ENCODE measurements at regions not wholly inside any gene's neighbourhood (a gene's known extent, or its start where the extent isn't known, plus 50 kb on each side); places are given as distances from the start of the nearest gene placed in this dataset.

GRCh38 chr4:75189711-75190335 lies 256.9 kb downstream of the PARM1 start:
- Mint-ChIP-seq H3K27me3 (ENCODE audit: insufficient read depth, unreplicated experiment) (peaks cover 13% of the 10 kb centered on the region), H3K27ac (ENCODE audit: low read depth, unreplicated experiment) (no peak overlapping the region), H3K36me3 (ENCODE audit: insufficient read depth, unreplicated experiment) (no peaks in the 10 kb centered on the region), H3K9me3 (ENCODE audit: unreplicated experiment) (no peaks in the 10 kb centered on the region), H3K4me1 (ENCODE audit: insufficient read depth, unreplicated experiment) (no peaks in the 10 kb centered on the region), H3K4me3 (ENCODE audit: unreplicated experiment) (no peak overlapping the region)
- intact Hi-C loops (cut with micrococcal nuclease) = no loop called here
- no TSS peak for BruUV-seq (replicated peaks)
- DNase-seq (ENCODE audit: unreplicated experiment) = no peak
- ChIA-PET POLR2A (interaction anchor here (0.6 kb wide), 1 partner anchor 259 kb away, joined by 3 read pairs; no protein-coding TSS in a partner anchor), CTCF (interaction anchor here (0.6 kb wide), 1 partner anchor 8 kb away, joined by 3 read pairs; no protein-coding TSS in a partner anchor)
- TF ChIP-seq, protein P1, sequence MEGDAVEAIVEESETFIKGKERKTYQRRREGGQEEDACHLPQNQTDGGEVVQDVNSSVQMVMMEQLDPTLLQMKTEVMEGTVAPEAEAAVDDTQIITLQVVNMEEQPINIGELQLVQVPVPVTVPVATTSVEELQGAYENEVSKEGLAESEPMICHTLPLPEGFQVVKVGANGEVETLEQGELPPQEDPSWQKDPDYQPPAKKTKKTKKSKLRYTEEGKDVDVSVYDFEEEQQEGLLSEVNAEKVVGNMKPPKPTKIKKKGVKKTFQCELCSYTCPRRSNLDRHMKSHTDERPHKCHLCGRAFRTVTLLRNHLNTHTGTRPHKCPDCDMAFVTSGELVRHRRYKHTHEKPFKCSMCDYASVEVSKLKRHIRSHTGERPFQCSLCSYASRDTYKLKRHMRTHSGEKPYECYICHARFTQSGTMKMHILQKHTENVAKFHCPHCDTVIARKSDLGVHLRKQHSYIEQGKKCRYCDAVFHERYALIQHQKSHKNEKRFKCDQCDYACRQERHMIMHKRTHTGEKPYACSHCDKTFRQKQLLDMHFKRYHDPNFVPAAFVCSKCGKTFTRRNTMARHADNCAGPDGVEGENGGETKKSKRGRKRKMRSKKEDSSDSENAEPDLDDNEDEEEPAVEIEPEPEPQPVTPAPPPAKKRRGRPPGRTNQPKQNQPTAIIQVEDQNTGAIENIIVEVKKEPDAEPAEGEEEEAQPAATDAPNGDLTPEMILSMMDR (IDR thresholded peaks at IDR 0.05; ENCODE audit: unreplicated experiment) = no peak

GRCh38 chr4:75180790-75181776 lies 248.2 kb downstream of the PARM1 start:
- Mint-ChIP-seq H3K36me3 (ENCODE audit: insufficient read depth, unreplicated experiment) (no peaks in the 10 kb centered on the region), H3K9me3 (ENCODE audit: unreplicated experiment) (no peaks in the 10 kb centered on the region), H3K4me1 (ENCODE audit: insufficient read depth, unreplicated experiment) (no peaks in the 10 kb centered on the region), H3K27ac (ENCODE audit: low read depth, unreplicated experiment) (no peak overlapping the region), H3K4me3 (ENCODE audit: unreplicated experiment) (no peak overlapping the region), H3K27me3 (ENCODE audit: insufficient read depth, unreplicated experiment) (no peaks in the 10 kb centered on the region)
- BruUV-seq (replicated peaks) = no TSS peak
- TF ChIP-seq, protein P1 (IDR thresholded peaks at IDR 0.05; ENCODE audit: unreplicated experiment) = no peak
- ChIA-PET POLR2A (interaction anchor here (0.7 kb wide), 1 partner anchor 11 kb away, joined by 3 read pairs; no protein-coding TSS in a partner anchor), CTCF (interaction anchor here (0.6 to 0.9 kb wide), 3 partner anchors 8 to 1097 kb away, joined by 3 read pairs; no protein-coding TSS in a partner anchor)
- DNase-seq (ENCODE audit: unreplicated experiment) = peak; percentile 41
- intact Hi-C loops (cut with micrococcal nuclease) = no loop called here

DNA sequence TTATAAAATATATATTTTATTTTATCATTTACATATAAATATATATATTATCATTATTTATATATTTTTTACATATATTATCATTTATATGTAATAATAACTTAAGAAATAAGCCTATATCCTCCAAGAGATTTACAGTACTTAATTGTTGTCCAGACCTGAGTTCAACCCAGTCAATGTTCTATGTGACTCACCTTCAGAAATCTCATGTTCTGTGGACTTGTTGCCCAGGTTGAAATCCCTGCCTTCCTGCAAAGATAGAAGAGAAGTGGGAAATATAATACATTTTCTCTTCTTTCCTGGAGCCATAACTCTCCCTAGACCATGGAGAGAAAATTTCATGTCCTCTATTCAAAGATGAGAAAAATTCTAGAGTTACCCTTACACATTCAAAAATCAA lies 247.3 kb downstream of the PARM1 start:
- intact Hi-C loops (cut with micrococcal nuclease) = no loop called here
- Mint-ChIP-seq H3K9me3 (ENCODE audit: unreplicated experiment) (no peaks in the 10 kb centered on the region), H3K36me3 (ENCODE audit: insufficient read depth, unreplicated experiment) (no peaks in the 10 kb centered on the region), H3K4me1 (ENCODE audit: insufficient read depth, unreplicated experiment) (no peaks in the 10 kb centered on the region), H3K4me3 (ENCODE audit: unreplicated experiment) (no peak overlapping the region), H3K27ac (ENCODE audit: low read depth, unreplicated experiment) (no peak overlapping the region), H3K27me3 (ENCODE audit: insufficient read depth, unreplicated experiment) (no peaks in the 10 kb centered on the region)
- ChIA-PET POLR2A (no interaction called here), CTCF (no interaction called here)
- no peak for DNase-seq (ENCODE audit: unreplicated experiment)
- BruUV-seq (replicated peaks) = no TSS peak
- TF ChIP-seq, protein P1 (IDR thresholded peaks at IDR 0.05; ENCODE audit: unreplicated experiment) = no peak

GRCh38 chr4:75179510-75179909 lies 246.6 kb downstream of the PARM1 start:
- no peaks in the 10 kb centered on the region for H3K36me3 Mint-ChIP-seq (ENCODE audit: insufficient read depth, unreplicated experiment)

More at GRCh38 chr4:75179510-75179909, 246.6 kb downstream of the PARM1 start:
- H3K27ac Mint-ChIP-seq (ENCODE audit: low read depth, unreplicated experiment) = no peak overlapping the region
- no peaks in the 10 kb centered on the region for H3K4me1 Mint-ChIP-seq (ENCODE audit: insufficient read depth, unreplicated experiment)
- intact Hi-C loops (cut with micrococcal nuclease) = no loop called here
- no TSS peak for BruUV-seq (replicated peaks)
- no peak for DNase-seq (ENCODE audit: unreplicated experiment)
- no peak overlapping the region for H3K4me3 Mint-ChIP-seq (ENCODE audit: unreplicated experiment)
- H3K27me3 Mint-ChIP-seq (ENCODE audit: insufficient read depth, unreplicated experiment) = no peaks in the 10 kb centered on the region
- no peaks in the 10 kb centered on the region for H3K9me3 Mint-ChIP-seq (ENCODE audit: unreplicated experiment)
- TF ChIP-seq, protein P1 (IDR thresholded peaks at IDR 0.05; ENCODE audit: unreplicated experiment) = no peak
- CTCF ChIA-PET = no interaction called here
- POLR2A ChIA-PET = no interaction called here
